Skeletal muscle satellite cell (primary cell): ENCODE measurements at regions not wholly inside any gene's neighbourhood (a gene's known extent, or its start where the extent isn't known, plus 50 kb on each side); places are given as distances from the start of the nearest gene placed in this dataset.
"Not testable (repeated sequence)": the region's sequence is repeated elsewhere in the genome, so short reads cannot be mapped to it uniquely, and the experiment has no call there.

Experiments
- H3K27me3 ChIP-seq: 2 replicates; pipeline ENCODE4 v1.7.0; 2013; ENCODE audit warnings: low read length; ENCODE audit not compliant: control insufficient read depth, insufficient read depth
- H3K36me3 ChIP-seq: 2 replicates; pipeline ENCODE4 v1.7.0; 2013; ENCODE audit warnings: mild to moderate bottlenecking, control low read depth, low read length; ENCODE audit not compliant: insufficient read depth
- H3K4me1 ChIP-seq: 2 replicates; pipeline ENCODE4 v1.7.0; 2013; ENCODE audit warnings: low read length; ENCODE audit not compliant: control insufficient read depth, insufficient read depth
- H3K4me2 ChIP-seq: 2 replicates; pipeline ENCODE4 v1.7.0; 2013; ENCODE audit warnings: mild to moderate bottlenecking, low read length
- H3K4me3 ChIP-seq: 2 replicates; pipeline ENCODE4 v1.7.0; 2013; ENCODE audit warnings: low read length
- H3K9ac ChIP-seq: 2 replicates; pipeline ENCODE4 v1.7.0; 2013; ENCODE audit warnings: mild to moderate bottlenecking, low read depth, low read length, moderate library complexity
- H3K9me3 ChIP-seq: replicated peaks from 2 replicates; pipeline ENCODE4 v1.7.0; 2013; ENCODE audit warnings: mild to moderate bottlenecking, control low read depth, low read length

DNA sequence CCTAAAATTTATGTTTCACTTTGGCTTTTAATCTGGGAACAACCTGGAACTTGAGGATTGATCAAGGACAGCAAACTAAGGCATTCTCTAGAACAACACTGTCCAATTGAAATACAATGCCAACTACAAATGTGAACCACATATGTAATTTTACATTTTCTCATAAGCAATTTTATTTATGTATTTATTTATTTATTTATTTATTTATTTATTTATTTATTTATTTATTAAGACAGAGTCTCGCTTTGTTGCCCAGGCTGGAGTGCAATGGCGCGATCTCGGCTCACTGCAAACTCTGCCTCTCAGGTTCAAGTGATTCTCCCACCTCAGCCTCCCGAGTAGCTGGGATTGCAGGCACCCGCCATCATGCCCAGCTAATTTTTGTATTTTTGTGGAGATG, 448.7 kb downstream of the BUD13 start:
- not testable (repeated sequence) for H3K4me2 ChIP-seq, H3K9me3 ChIP-seq, H3K4me1 ChIP-seq, H3K27me3 ChIP-seq, H3K4me3 ChIP-seq, H3K36me3 ChIP-seq, H3K9ac ChIP-seq

GRCh38 chr11:116317212-116317611, 455.6 kb downstream of the BUD13 start:
- Histone ChIP-seq H3K9ac (no peak overlapping the region), H3K9me3 (no peaks in the 10 kb centered on the region)

GRCh38 chr11:116314006-116314405, 458.8 kb downstream of the BUD13 start:
- no peak overlapping the region for H3K9ac ChIP-seq
- no peak overlapping the region for H3K4me3 ChIP-seq
- H3K4me2 ChIP-seq: no peak overlapping the region
- no peaks in the 10 kb centered on the region for H3K36me3 ChIP-seq
- no peaks in the 10 kb centered on the region for H3K4me1 ChIP-seq
- no peaks in the 10 kb centered on the region for H3K27me3 ChIP-seq
- no peaks in the 10 kb centered on the region for H3K9me3 ChIP-seq

More at GRCh38 chr11:116317212-116317611, 455.6 kb downstream of the BUD13 start:
- Histone ChIP-seq H3K4me2 (no peak overlapping the region), H3K4me1 (no peaks in the 10 kb centered on the region), H3K27me3 (no peaks in the 10 kb centered on the region), H3K4me3 (no peak overlapping the region), H3K36me3 (no peaks in the 10 kb centered on the region)

DNA sequence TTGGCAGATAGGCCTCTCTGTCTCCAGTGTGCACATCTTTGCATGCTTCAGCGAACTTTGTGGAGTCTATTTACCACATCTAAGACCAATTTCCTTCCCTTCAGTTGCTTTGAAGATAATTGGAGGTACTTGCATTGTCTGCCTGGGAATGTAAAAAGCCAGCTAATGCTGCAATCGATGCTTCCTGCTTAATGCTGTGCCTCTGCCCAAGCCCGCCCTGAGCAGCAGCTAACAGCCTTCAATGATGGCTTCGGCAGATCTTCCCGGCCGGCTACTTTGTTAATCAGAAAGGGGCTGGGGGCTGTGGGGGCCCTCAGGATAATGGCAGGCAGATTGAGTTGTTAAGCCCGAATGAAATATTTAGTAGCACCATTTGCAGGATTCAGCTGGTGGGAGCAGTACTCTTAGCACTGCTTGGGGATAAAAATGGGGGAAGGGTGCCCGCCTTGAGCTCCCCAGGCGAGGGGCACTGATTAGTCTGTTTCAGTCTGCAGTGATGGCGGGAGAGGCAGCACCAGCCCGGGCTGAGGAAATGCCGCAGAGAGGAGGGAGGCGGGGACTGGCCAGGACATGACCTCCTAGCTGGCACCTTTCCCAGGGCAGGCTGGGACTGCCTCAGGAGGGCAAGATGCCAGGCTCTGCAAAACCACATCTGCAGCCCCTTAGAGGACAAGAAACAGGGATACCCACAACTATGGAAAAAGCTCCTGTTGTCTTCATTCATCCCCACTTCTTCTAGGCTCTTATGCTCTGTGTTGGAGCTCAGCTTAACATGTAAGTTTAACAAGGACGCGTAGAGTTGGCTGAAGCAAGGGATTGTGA, 460.0 kb downstream of the BUD13 start:
- Histone ChIP-seq H3K9ac (no peak overlapping the region), H3K9me3 (no peaks in the 10 kb centered on the region), H3K27me3 (no peaks in the 10 kb centered on the region), H3K4me1 (no peaks in the 10 kb centered on the region), H3K36me3 (no peaks in the 10 kb centered on the region), H3K4me2 (no peak overlapping the region), H3K4me3 (no peak overlapping the region)

- H3K4me1 ChIP-seq: no peaks in the 10 kb centered on the region
Observed at GRCh38 chr11:116311206-116311605, 461.6 kb downstream of the BUD13 start.

DNA sequence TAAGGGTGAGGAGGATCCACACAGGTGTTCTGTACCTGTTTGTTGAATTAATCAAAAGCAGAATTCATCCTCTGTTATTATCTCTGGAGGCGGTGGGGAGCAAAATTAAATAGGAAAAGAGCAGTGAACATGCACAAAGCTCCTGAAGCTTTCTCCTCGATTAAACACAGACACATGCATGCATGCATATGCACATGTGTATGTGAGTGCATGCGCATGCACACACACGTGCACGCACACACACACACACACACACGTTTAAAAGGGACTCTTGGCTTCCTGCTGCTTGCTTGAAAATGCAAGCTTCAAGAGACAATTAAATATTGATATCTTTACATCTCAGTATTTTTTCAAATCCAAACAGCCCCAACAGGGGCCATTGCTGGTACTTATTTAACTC, 462.1 kb downstream of the BUD13 start:
- Histone ChIP-seq H3K4me1 (no peaks in the 10 kb centered on the region), H3K4me2 (no peak overlapping the region), H3K9ac (no peak overlapping the region), H3K36me3 (no peaks in the 10 kb centered on the region), H3K27me3 (no peaks in the 10 kb centered on the region), H3K9me3 (no peaks in the 10 kb centered on the region), H3K4me3 (no peak overlapping the region)

More at GRCh38 chr11:116311206-116311605, 461.6 kb downstream of the BUD13 start:
- Histone ChIP-seq H3K4me2 (no peak overlapping the region), H3K27me3 (no peaks in the 10 kb centered on the region), H3K9ac (no peak overlapping the region), H3K4me3 (no peak overlapping the region), H3K9me3 (no peaks in the 10 kb centered on the region), H3K36me3 (no peaks in the 10 kb centered on the region)

GRCh38 chr11:116310226-116310625, 462.6 kb downstream of the BUD13 start:
- no peak overlapping the region for H3K4me3 ChIP-seq
- H3K4me2 ChIP-seq: no peak overlapping the region
- no peaks in the 10 kb centered on the region for H3K36me3 ChIP-seq
- no peak overlapping the region for H3K9ac ChIP-seq
- no peaks in the 10 kb centered on the region for H3K4me1 ChIP-seq
- H3K9me3 ChIP-seq: no peaks in the 10 kb centered on the region
- no peaks in the 10 kb centered on the region for H3K27me3 ChIP-seq

- Histone ChIP-seq H3K4me3 (no peak overlapping the region), H3K9me3 (no peaks in the 10 kb centered on the region), H3K36me3 (no peaks in the 10 kb centered on the region), H3K4me2 (no peak overlapping the region), H3K4me1 (no peaks in the 10 kb centered on the region), H3K9ac (no peak overlapping the region), H3K27me3 (no peaks in the 10 kb centered on the region)
Observed at GRCh38 chr11:116309446-116309845, 463.3 kb downstream of the BUD13 start.

DNA sequence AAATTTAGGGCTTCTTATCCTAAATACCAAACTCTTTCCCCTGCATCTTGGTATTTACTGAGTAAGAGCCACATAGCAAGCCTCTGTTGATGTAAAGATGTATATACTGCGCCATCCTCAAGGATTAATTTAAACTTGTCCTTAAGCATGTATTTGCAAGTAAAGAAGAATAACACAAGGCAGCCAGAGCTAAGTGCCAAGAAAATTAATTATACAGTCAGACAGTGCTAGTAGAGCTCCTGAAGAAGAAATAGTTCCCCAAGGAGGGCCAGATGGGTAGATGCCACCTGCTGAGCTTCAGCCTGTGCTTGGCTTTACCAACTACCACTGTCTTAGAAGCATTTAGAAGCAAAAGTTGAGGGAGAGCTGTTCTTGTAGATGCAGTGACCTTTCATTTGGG, 470.0 kb downstream of the BUD13 start:
- Histone ChIP-seq H3K9ac (no peak overlapping the region), H3K4me2 (no peak overlapping the region), H3K9me3 (peaks cover 13% of the 10 kb centered on the region), H3K4me1 (no peaks in the 10 kb centered on the region), H3K4me3 (no peak overlapping the region), H3K36me3 (no peaks in the 10 kb centered on the region), H3K27me3 (no peaks in the 10 kb centered on the region)

DNA sequence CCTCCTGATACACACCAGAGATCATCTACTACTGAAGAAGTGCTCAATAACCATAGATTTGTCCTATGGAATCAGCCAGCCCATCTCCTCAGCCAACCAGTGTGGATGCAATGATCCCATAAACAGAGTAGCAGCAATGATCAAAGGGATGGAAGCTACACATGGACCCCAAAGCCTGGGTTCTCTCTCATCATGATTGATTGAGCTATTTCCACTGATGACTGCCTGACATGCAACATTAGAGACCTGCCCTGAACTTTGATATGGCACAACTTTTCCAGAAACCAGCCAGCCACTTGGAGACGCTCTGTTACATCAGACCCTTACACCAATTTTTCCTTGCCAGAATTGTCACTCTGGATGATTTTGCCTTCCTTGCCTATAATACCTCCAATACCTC, 471.6 kb downstream of the BUD13 start:
- Histone ChIP-seq H3K4me2 (no peak overlapping the region), H3K4me1 (no peaks in the 10 kb centered on the region), H3K9ac (no peak overlapping the region), H3K9me3 (peaks cover 13% of the 10 kb centered on the region), H3K27me3 (no peaks in the 10 kb centered on the region), H3K4me3 (no peak overlapping the region), H3K36me3 (no peaks in the 10 kb centered on the region)

- Histone ChIP-seq H3K9ac (no peak overlapping the region), H3K27me3 (no peaks in the 10 kb centered on the region), H3K4me2 (no peak overlapping the region), H3K4me1 (no peaks in the 10 kb centered on the region), H3K36me3 (no peaks in the 10 kb centered on the region), H3K4me3 (no peak overlapping the region), H3K9me3 (peaks cover 13% of the 10 kb centered on the region)
Observed at GRCh38 chr11:116300232-116300631, 472.6 kb downstream of the BUD13 start.

DNA sequence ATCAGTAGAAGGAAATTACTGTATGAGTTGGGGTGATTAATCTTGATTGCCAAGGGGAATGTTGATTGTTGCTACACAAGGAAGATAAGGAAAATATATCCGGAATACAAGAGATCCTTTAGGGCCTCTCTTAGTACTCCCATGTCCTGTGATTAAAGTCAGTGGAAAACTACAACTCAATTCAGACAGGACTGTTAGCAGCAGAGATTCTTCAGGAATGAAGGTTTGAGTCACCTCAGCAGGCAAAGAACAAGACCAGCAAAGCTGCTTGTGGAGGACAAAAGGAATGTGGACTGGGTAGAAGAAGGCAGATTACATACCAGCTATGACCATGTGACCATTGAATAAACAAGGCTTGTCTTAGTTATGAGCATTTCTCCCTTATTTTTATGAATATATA, 478.2 kb downstream of the BUD13 start:
- no peaks in the 10 kb centered on the region for H3K4me1 ChIP-seq
- no peaks in the 10 kb centered on the region for H3K36me3 ChIP-seq
- no peak overlapping the region for H3K4me2 ChIP-seq
- no peak overlapping the region for H3K4me3 ChIP-seq
- H3K9me3 ChIP-seq: no peaks in the 10 kb centered on the region
- no peak overlapping the region for H3K9ac ChIP-seq
- H3K27me3 ChIP-seq: no peaks in the 10 kb centered on the region
